ENCODE measurements at regions not wholly inside any gene's neighbourhood (a gene's known extent, or its start where the extent isn't known, plus 50 kb on each side); places are given as distances from the start of the nearest gene placed in this dataset.

DNA sequence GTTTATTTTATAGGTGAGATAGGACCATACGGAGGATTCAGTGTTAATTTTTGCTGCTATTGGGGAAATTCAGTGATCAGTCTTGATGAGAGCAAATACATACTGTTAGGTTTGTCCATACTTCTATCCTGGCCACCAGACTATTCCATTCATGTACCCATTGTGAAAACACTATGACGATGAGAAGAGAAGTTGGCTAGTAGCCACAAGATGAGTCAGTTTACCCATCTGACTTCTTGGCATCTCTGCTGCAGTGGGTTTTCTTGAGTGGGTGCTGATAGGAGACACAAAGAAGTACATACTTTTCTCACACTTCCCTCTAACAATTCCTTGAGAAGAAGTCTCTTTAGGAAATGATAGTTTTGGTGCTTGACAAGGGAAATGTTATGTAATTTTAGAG, 133.1 kb downstream of the TFPI2 start:
- Histone ChIP-seq H3K27me3 (ENCODE audit: insufficient read depth, low read length) (no peaks in the 10 kb centered on the region), H3K9me2 (ENCODE audit: low read depth, low read length) (no peaks in the 10 kb centered on the region), H3K4me1 (ENCODE audit: insufficient read depth, low read length, severe bottlenecking) (no peaks in the 10 kb centered on the region), H3K79me2 (ENCODE audit: insufficient read depth, low read length) (no peaks in the 10 kb centered on the region), H3F3A (ENCODE audit: insufficient read depth, low read length) (no peaks in the 10 kb centered on the region), H4K20me1 (ENCODE audit: insufficient read depth, low read length) (no peaks in the 10 kb centered on the region), H3K4me3 (ENCODE audit: low read depth, low read length, poor library complexity, severe bottlenecking) (no peak overlapping the region), H3K9me3 (ENCODE audit: low read length) (no peaks in the 10 kb centered on the region), H2AFZ (ENCODE audit: low read length) (no peak overlapping the region), H3K4me2 (ENCODE audit: low read length) (no peak overlapping the region), H3K36me3 (ENCODE audit: insufficient read depth, low read length) (no peaks in the 10 kb centered on the region), H3K27ac (ENCODE audit: low read depth, low read length, poor library complexity, severe bottlenecking) (no peak overlapping the region), H3K9ac (ENCODE audit: low read length) (no peak overlapping the region)
- TF ChIP-seq EZH2 (IDR thresholded peaks at IDR 0.05; ENCODE audit: borderline replicate concordance, low read length), result no peak
- TF ChIP-seq, protein P1, sequence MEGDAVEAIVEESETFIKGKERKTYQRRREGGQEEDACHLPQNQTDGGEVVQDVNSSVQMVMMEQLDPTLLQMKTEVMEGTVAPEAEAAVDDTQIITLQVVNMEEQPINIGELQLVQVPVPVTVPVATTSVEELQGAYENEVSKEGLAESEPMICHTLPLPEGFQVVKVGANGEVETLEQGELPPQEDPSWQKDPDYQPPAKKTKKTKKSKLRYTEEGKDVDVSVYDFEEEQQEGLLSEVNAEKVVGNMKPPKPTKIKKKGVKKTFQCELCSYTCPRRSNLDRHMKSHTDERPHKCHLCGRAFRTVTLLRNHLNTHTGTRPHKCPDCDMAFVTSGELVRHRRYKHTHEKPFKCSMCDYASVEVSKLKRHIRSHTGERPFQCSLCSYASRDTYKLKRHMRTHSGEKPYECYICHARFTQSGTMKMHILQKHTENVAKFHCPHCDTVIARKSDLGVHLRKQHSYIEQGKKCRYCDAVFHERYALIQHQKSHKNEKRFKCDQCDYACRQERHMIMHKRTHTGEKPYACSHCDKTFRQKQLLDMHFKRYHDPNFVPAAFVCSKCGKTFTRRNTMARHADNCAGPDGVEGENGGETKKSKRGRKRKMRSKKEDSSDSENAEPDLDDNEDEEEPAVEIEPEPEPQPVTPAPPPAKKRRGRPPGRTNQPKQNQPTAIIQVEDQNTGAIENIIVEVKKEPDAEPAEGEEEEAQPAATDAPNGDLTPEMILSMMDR (IDR thresholded peaks at IDR 0.05; ENCODE audit: low read length), result no peak

DNA sequence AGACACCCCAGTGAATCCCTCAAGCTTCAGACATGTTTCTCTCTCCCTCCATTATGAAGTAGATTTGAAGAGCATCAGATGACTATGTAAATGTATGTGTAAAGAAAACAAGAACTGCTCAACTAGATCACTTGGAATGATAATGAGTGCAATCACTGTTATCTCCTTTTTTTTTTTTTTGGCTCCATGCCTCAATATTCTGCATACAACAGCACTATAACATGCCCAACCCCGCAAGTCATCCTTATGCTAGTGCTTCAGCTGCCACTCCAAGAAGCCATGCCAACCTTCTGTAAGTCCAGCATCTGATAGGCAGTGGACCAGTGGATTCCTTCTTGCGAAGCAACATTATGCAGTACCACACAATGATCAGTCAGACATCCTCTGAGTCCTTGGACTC, 133.7 kb downstream of the TFPI2 start:
- Histone ChIP-seq H3K36me3 (ENCODE audit: insufficient read depth, low read length) (no peaks in the 10 kb centered on the region), H3K9me3 (ENCODE audit: low read length) (no peaks in the 10 kb centered on the region), H3K4me3 (ENCODE audit: low read depth, low read length, poor library complexity, severe bottlenecking) (no peak overlapping the region), H3K79me2 (ENCODE audit: insufficient read depth, low read length) (no peaks in the 10 kb centered on the region), H3F3A (ENCODE audit: insufficient read depth, low read length) (no peaks in the 10 kb centered on the region), H3K9ac (ENCODE audit: low read length) (no peak overlapping the region), H4K20me1 (ENCODE audit: insufficient read depth, low read length) (no peaks in the 10 kb centered on the region), H2AFZ (ENCODE audit: low read length) (no peak overlapping the region), H3K4me1 (ENCODE audit: insufficient read depth, low read length, severe bottlenecking) (no peaks in the 10 kb centered on the region), H3K27ac (ENCODE audit: low read depth, low read length, poor library complexity, severe bottlenecking) (no peak overlapping the region), H3K9me2 (ENCODE audit: low read depth, low read length) (no peaks in the 10 kb centered on the region), H3K27me3 (ENCODE audit: insufficient read depth, low read length) (no peaks in the 10 kb centered on the region), H3K4me2 (ENCODE audit: low read length) (no peak overlapping the region)
- no peak for TF ChIP-seq EZH2 (IDR thresholded peaks at IDR 0.05; ENCODE audit: borderline replicate concordance, low read length)
- TF ChIP-seq, protein P1 (IDR thresholded peaks at IDR 0.05; ENCODE audit: low read length), result no peak

- Histone ChIP-seq H3K4me3 (ENCODE audit: low read depth, low read length, poor library complexity, severe bottlenecking) (no peak overlapping the region), H2AFZ (ENCODE audit: low read length) (no peak overlapping the region), H3K4me2 (ENCODE audit: low read length) (no peak overlapping the region), H3K9ac (ENCODE audit: low read length) (no peak overlapping the region), H3F3A (ENCODE audit: insufficient read depth, low read length) (no peaks in the 10 kb centered on the region), H3K27me3 (ENCODE audit: insufficient read depth, low read length) (no peaks in the 10 kb centered on the region), H3K4me1 (ENCODE audit: insufficient read depth, low read length, severe bottlenecking) (no peaks in the 10 kb centered on the region), H3K36me3 (ENCODE audit: insufficient read depth, low read length) (no peaks in the 10 kb centered on the region), H3K79me2 (ENCODE audit: insufficient read depth, low read length) (no peaks in the 10 kb centered on the region), H3K27ac (ENCODE audit: low read depth, low read length, poor library complexity, severe bottlenecking) (no peak overlapping the region), H3K9me2 (ENCODE audit: low read depth, low read length) (no peaks in the 10 kb centered on the region; the same call in 1 of the 2 replicates), H3K9me3 (ENCODE audit: low read length) (0 out of 2 replicates have a peak, but pooled peaks cover 2% of the 10 kb centered on the region), H4K20me1 (ENCODE audit: insufficient read depth, low read length) (no peaks in the 10 kb centered on the region)
- no peak for TF ChIP-seq EZH2 (IDR thresholded peaks at IDR 0.05; ENCODE audit: borderline replicate concordance, low read length)
- TF ChIP-seq, protein P1 (IDR thresholded peaks at IDR 0.05; ENCODE audit: low read length), result no peak
Observed at GRCh38 chr7:93751421-93751820, 139.1 kb downstream of the TFPI2 start.
